Astrocyte of the hippocampus (primary cell): ENCODE measurements at regions not wholly inside any gene's neighbourhood (a gene's known extent, or its start where the extent isn't known, plus 50 kb on each side); places are given as distances from the start of the nearest gene placed in this dataset.
A peak's percentile ranks its signal among the peaks of the same experiment; 100 is the strongest.

Source experiments
- DNase-seq: peaks from one replicate; pipeline ENCODE4 v3.0.0; 2011; ENCODE audit warnings: low read depth, low spot score

DNA sequence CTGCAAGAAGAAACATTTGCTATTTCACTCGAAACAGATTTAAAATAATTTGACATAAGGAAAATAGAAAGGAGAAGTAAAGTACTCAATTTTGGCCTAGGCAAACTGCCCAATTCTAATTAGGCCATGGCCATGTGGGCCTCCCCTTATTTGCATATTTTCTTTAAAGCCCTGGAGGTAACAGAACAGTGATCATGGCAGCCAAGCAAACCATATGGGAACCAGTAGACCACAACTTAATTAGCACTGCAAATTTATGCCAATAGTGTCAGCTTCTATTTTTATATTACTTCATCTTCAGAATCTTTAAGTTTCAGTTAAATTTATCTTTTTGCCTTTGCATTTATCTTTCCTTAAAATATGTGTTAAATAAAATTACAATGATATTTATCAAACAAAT, 63.3 kb upstream of the THSD7A start:
- DNase-seq, result no peak

DNA sequence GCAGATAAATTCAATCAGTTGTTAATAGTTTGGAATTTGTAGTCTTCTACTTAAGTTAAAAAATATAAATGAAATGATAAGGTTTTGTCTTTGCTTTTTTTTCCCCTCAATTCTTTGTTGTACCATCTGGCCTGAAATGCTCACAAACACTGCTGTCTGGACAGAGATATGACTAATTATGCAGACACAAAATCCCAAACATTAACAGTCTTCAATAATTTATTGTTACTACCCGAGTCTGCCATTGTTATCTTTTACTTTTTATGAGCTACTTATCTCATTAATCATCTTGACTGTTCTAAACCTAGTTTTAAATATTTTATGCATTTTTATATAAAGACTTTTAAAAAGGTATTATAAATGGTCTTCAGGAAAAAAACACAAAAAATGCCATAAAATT, 64.7 kb upstream of the THSD7A start:
- no peak for DNase-seq

DNA sequence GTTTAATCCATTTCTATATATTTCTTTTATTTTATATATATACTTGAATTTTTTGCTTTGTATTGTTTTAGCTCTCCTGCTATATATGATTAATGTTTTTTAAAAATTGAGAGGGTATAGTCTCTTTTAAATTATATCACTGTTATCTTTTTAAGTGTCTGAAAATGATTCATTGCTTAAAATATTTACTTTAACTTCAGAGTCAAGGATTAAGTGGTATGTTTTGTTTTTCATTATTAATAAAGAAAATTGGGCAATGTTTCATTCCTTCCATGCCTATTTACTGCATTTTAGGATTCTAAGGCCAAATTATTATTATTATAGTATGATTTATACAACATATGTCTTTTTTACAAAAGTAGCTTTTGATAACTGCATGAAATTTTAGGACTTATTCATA, 67.2 kb upstream of the THSD7A start:
- DNase-seq, result no peak

DNA sequence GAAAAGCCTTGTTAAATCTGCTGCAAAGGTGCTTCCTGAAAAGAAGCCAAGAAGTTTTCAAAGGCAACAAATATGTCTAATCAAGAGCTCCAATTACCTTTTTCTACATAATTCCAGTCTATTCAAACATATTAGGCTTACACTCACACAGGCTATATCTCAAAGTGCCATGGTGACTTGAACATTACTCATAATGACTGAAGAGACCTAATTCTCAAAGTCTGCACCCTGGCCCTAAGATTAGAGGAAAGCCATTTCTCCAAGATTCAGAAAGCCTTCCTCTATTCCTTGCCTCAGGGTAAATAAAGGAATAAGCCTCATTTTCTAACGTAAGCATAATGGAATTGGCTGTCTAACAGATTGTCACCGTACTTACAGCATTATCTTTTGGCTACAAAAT, 78.3 kb upstream of the THSD7A start:
- no peak for DNase-seq

DNA sequence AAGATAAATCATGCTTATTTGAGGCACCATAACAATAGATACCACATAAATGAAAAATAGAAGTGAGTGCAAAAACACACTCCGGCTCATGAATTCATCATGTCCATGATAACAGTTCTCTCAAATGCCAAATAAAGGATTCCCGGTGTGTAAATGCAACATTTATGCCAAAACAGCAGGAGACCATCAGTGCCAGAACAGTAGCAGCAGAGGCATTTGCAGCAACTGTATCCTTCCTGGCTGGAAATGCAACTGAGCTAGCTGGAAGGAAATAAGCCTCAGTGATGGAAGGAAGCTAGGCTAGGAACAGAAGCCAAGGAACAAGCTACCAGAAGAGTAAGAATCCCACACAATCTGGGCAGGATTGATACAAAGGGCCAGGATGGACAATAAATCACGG, 79.9 kb upstream of the THSD7A start:
- no peak for DNase-seq

DNA sequence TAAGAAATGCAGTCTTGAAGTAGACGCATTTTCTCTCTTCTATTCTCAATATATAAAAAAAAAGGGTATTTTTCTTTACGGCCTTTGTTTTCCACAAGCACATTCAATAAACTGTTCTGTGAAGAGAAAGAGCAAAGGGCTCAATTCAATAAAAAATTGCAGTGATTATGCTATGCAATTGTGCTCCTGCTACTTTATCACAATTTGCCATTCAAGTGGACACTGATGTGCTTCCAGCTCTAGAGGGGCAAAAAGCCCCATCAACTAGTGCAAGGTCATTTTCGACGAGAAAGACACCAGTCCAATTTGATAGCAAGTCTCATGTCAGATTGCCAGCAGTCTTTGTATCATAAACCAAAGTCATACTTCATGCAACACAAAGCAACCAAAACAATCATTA, 82.6 kb upstream of the THSD7A start:
- DNase-seq, result no peak

DNA sequence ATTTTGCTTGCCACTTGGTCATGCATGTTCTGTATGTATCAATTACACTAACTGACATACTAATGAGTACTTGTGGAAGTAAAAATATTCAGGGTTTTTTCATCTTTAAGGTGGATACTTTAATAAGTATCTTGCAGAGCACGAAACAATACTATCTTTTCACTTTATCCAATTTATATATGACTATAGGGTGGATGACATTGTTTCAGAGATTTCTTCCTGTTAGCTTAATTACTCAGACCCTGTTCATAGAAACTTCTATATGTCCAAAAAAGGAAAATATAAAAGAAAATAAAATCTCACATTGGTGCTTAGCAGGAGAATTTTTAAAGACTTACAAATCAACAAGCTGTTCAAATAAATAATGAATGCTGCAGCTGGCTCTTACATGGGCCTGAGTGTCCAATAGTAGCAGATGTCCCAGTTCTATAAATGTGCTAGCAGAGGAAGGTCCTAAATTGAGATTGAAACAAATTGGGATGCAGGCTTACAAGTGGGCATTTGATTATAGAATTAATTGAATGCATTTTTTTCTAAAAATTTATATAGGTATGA, 91.5 kb upstream of the THSD7A start:
- no peak for DNase-seq

DNA sequence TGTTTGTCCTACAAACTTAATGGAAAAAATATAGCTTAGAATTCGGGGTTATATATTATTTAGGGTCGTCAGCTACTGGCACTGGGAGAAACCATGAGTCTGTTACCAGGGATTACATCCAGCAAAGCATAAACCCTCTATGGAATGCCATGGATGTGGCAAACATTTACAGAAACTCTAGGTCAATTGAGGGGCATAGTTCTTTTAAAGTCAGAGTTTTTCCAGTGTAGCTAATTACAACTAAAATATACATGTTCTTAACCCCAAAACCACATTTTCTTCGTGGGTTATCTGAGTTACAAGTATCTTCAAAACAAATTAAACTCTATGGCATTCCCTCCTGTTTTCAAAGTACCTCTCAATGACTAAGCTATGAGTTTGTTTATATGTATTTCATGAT, 99.3 kb upstream of the THSD7A start:
- peak; percentile 12 for DNase-seq

DNA sequence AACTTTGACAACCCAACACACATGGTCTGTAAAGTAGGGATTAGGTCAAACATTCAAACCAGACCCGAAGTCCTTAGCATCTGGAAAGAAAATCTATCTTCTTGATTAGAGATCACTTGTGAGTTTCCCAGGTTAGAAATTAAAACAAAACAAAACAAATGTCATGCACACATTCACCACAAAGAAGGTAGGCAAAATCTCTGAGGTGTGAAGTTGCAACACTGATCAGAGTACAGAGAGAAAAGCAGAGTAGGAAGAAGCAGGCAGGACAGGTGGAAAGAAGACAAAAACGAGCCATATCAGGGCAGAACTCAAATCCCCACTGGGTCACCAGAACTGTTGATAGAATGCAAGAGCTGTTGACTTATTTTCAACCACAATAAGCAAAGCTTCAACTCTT, 102.8 kb upstream of the THSD7A start:
- DNase-seq, result no peak

DNA sequence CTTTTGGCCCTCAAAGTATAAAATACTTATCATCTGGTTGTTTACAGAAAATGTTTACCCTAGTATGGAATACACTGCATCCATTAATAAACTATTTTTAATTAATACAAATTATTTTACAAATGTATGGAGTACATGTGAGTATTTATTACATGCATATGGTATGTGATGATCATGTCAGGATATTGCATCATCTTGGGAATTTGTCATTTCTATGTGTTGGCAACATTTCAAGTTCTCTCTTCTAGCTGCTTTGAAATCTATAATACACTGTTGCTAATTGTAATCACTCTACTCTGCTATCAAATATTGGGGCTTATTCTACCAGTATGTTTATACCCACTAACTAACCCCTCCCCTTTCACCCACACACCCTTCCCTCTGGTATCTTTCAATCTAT, 103.9 kb upstream of the THSD7A start:
- DNase-seq, result no peak

DNA sequence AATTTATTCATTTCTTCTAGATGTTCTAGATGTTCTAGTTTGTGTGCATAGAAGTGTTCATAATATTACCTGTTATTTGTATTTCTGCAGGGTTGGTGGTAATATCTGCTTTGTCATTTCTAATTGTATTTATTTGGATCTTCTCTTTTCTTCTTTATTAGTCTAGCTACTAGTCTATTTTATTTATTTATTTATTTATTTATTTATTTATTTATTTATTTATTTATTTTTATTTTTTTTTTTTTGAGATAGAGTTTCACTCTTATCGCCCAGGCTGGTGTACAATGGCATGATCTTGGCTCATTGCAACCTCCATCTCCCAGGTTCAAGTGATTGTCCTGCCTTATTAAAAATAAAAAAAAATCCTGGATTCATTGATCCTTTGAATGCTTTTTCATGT, 114.8 kb upstream of the THSD7A start:
- no peak for DNase-seq

DNA sequence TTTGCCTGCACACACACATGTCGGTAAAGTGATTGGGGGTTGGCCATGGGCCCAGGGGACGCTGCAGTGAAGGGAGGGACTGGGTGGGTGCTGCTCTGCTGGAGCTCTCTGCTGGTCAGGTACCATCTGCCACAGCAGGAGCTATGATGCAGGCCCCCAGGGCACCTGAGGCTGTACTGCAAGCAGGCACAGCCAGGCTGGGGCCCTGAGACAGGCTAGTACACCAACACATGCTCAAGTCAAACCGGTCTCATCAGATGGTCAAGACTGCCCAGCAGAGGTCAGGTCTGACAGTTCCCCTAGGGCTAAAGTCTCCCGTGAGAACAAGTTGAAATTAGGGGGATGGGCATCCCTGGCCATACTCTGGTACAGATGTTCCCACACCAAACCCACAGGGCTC, 118.3 kb upstream of the THSD7A start:
- DNase-seq, result no peak

DNA sequence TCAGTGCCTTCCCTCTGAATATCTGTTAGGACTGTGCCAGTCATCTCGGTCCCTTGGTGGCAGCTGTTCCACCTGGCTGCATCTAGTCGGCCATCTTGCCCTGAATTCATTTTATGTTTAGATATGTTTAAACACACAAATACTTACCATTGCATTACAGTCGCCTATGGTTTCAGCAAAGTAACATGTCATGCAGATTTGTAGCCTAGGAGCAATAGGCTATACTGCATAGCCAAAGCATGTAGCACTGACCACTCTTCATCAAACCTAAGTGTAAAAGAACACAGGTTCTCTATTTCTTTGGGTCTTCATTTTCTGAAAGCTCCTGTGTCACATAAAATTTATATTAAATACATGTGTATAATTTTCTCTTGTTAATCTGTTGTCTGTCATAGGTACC, 118.9 kb upstream of the THSD7A start:
- DNase-seq, result no peak

DNA sequence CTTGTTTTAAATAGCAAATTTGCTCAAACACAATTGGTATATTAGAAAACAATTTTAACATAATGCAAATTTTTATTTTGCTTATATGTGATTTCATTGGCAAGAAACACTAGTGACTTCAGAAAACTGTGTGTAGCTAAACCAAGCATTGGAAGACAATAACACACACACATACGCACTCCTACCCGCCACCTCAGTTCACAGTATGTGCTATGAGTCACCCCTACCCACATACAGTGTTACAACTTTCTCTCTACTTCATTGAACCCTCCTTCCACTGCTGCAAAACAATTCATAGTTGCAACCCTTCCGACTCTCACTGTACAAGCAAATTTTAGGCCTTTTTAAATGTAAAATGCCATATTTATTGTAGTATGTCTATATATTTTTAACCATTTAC, 119.9 kb upstream of the THSD7A start:
- DNase-seq, result peak; percentile 2

DNA sequence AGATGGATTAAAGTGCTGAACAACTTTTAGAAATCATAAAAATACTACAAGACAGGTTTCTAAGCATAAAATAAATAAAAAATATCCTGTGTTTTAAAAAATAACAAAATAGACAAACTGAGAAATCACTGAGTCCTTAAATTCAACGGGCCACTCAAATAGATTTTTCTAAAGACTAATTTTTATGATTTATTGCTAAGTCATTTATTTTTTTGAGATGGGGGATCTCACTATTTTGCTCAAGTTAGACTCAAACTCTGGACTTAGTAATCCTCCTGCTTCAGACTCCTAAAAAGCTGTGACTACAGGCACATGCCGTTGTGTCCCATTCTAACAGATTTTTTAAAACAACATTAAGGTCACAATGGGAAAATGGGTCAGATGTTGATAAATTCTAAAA, 121.0 kb upstream of the THSD7A start:
- DNase-seq, result no peak

DNA sequence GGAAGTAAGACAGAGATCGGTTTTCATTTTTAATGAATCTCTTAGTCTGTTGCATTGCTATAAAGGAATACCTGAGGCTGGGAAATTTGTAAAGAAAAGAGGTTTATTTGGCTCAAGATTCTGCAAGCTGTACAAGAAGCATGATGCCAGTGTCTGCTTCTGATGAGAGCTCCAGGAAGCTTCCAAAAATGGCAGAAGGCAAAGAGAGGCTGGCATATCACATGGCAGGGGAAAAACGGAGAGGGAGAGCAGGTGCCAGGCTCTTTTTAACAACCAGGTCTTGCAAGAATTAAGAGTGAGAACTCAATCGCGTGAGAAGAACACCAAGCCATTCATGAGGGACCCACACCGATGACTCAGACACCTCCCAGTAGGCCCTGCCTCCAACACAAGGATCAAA, 125.0 kb upstream of the THSD7A start:
- DNase-seq, result no peak

DNA sequence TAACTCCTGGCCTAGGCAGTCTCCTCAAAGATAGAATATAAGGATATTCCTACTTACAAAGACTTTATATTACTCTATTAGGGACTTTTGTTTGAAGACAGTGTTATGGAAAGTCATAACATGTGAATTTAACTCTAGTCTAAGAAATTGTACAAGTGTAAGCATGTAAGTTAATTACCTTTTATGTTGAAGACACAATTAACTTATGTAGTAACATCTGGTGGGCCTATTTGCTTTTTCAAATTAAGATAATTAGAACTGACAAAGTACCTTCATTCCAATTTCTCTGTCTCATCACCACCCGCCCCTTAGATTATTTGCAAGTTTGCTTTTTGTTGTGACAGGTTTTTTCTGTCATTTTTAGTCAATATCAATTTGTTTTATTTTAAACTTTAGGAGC, 126.0 kb upstream of the THSD7A start:
- no peak for DNase-seq

DNA sequence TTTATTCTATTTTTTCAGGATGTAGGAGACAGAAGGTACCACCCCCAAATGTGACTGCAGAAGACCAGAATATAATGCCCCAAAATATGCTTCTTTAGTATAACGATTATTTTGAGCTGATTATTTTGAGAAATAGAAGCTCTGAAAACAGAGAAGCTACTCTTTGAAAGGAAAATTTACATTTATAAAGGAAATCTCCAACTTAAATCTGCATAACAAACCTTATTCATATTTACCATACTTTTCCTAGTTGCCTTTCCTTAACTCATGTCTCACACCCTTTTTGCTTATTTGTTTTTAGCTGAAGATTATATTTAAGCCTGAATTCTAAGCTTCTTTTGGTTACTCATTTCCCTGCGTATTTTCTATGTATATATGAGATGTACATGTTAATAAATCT, 127.1 kb upstream of the THSD7A start:
- no peak for DNase-seq

DNA sequence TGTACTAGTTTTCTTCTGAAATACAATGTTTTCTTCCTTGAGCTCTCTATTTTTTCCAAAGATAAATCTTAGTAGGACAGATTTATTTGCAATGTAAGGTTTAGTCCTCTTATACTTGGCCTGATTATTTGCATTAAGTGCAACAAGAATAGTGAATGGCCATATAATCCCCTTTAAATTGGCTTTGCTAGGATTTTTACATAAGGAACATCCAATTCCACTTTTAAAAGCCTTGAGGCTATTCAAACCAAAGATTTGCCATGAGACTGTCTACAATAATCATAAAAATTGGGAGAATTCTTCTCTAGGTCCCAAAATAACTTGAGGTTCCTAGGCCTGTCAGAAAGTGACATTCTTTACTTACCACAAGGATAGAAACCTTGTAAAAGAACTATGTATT, 128.6 kb upstream of the THSD7A start:
- no peak for DNase-seq

DNA sequence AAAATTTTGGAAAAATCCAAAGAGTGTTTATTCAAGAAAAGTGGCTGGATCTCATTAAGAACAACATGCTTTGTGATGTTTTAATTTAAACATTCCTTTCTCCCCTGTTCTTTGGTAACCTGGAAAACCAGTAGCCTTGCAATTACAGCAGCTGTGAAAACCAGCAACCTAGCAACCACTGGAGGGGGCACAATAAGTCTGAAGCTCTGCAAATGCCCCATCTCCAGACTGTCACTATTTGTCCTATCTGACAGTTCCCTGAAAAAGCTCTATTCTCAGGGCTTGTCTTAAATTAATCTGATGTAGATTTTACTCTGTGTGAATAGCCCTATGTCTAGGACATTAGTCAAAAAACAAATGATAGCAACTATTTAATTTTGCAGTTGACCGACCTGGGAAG, 137.6 kb upstream of the THSD7A start:
- no peak for DNase-seq

DNA sequence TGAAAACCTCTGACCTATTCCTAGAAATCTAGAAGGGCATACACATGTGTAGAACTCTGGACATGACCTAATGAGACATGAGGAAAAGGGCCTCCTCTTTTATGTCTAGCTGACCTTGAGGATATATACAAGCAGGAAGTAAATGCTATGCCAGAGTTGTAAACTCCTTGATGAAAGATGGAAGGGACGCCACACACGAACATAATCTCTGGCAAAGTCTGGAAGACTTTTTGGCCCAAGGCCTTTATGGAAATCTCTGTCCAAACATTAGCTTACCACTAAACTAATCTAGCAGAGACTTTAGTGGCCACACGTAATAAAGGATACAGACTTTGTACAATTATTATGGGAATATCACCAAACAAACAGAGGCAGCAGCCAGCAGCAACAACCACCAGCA, 138.1 kb upstream of the THSD7A start:
- no peak for DNase-seq

DNA sequence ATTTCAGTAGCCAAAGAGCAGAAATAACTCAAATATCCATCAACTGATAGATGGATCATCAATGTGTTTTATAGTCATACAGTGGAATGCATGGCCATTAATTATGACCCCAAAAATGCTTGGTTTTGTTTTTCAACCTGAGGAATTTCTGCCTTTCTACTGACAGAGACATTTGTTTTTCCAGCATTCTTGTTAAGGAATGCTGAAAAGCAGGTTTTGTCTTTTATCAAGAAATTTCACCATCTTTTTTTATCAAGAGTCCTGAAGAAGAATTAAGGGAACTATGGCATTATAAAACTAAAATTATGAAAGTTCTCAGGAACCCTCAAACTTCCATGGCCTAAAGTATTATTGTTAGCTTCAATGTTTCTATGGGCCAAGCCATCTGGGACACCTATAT, 153.4 kb upstream of the THSD7A start:
- DNase-seq, result no peak

DNA sequence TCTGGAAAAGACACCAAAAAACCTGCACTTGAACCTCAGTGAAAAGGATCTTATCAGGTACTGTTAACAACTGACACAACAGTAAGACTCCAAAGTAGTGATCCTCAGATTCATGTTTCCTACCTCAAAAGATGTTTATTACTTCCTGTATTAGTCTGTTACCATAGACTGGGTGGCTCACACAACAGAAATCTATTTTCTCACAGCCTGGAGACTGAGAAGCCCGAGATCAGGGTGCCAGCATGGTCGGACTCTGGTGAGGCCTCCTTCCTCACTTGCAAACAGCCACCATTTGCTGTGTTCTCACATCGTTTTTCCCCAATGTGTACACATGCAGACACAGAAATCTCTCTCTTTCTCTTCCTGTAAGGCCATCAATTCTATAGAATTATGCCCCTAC, 154.0 kb upstream of the THSD7A start:
- DNase-seq, result no peak

DNA sequence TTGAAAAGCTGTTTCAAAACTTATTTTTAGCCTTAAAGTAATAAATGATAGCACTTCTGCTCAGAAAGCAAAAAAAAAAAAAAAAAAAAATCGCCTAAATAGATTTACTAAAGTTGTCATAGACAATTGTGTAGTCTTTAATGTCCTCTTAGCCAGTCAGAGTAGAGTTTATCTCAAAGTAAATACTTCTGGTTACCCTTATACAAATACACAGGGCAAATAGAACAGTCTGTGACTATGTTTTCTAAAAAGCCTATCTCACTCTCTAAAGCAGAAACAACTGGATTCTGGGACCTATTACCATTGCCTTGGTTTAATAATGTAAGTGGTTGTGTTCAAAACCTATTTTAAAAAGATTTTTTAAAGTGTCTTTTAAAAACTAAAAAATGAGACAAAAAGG, 156.2 kb upstream of the THSD7A start:
- no peak for DNase-seq

DNA sequence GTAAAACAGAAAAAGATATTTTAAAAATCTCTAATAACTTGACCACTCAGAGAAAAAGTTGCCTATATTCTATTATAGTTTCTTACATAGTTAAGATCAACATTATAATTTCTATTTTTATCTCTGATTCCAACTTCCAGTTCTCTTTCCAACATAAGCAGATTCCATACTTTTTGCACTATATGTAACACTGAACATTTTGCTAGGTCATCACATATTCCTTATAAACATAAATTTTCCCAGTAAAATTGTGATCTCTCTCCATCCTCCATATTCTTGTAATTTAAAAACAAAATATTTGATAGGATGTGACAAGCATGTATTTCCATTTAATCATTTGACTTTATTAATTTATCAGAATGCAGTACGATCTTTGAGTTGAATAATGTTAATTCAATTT, 170.4 kb upstream of the THSD7A start:
- no peak for DNase-seq
